ENCODE measurements at regions not wholly inside any gene's neighbourhood (a gene's known extent, or its start where the extent isn't known, plus 50 kb on each side); places are given as distances from the start of the nearest gene placed in this dataset.

- ATAC-seq (ENCODE audit: poor library complexity): no peak
- Mint-ChIP-seq H3K27ac (no peak overlapping the region), H3K4me3 (no peak overlapping the region), H3K36me3 (ENCODE audit: low read depth) (no peaks in the 10 kb centered on the region), H3K4me1 (ENCODE audit: low read depth) (no peaks in the 10 kb centered on the region), H3K27me3 (no peaks in the 10 kb centered on the region), H3K9me3 (peaks cover 8% of the 10 kb centered on the region)
- Histone ChIP-seq H3K27ac (ENCODE audit: low read depth in 1 of 2, low read length in 2 of 2) (no peak overlapping the region), H3K36me3 (ENCODE audit: insufficient read depth, low read length) (no peaks in the 10 kb centered on the region), H3K4me1 (ENCODE audit: insufficient read depth, low read length) (no peaks in the 10 kb centered on the region), H3K9me3 (ENCODE audit: control insufficient read depth in 1 of 2, insufficient read depth in 1 of 2, low read length in 2 of 2) (peaks cover 0 to 7% of the 10 kb centered on the region in 2 experiments), H3K4me3 (ENCODE audit: low read length) (no peak overlapping the region), H3K27me3 (ENCODE audit: control insufficient read depth in 1 of 2, insufficient read depth in 2 of 2, low read length in 2 of 2) (no peaks in the 10 kb centered on the region)
- intact Hi-C loops (cut with DNase I, micrococcal nuclease): no loop called here
- CTCF ChIA-PET: no interaction called here
- POLR2A ChIA-PET: no interaction called here
- no peak for TF ChIP-seq CTCF (IDR thresholded peaks at IDR 0.05)
- no peak for DNase-seq
Observed at GRCh38 chr12:78483767-78484315, 380.7 kb upstream of the SYT1 start.

- no peak overlapping the region for H3K27ac Mint-ChIP-seq
- Histone ChIP-seq H3K4me3 (ENCODE audit: low read length) (no peak overlapping the region), H3K36me3 (ENCODE audit: insufficient read depth, low read length) (no peaks in the 10 kb centered on the region), H3K27ac (ENCODE audit: low read depth in 1 of 2, low read length in 2 of 2) (no peak overlapping the region), H3K27me3 (ENCODE audit: control insufficient read depth in 1 of 2, insufficient read depth in 2 of 2, low read length in 2 of 2) (no peaks in the 10 kb centered on the region), H3K9me3 (ENCODE audit: control insufficient read depth in 1 of 2, insufficient read depth in 1 of 2, low read length in 2 of 2) (peaks cover 0 to 3% of the 10 kb centered on the region in 2 experiments), H3K4me1 (ENCODE audit: insufficient read depth, low read length) (no peaks in the 10 kb centered on the region)
- H3K9me3 Mint-ChIP-seq: peaks cover 7% of the 10 kb centered on the region
- no peaks in the 10 kb centered on the region for H3K27me3 Mint-ChIP-seq
- no peaks in the 10 kb centered on the region for H3K4me1 Mint-ChIP-seq (ENCODE audit: low read depth)
- POLR2A ChIA-PET: no interaction called here
- ATAC-seq (ENCODE audit: poor library complexity) (no peak), DNase-seq (no peak)
- H3K4me3 Mint-ChIP-seq: no peak overlapping the region
- intact Hi-C loops (cut with DNase I, micrococcal nuclease): no loop called here
- CTCF ChIA-PET: no interaction called here
- H3K36me3 Mint-ChIP-seq (ENCODE audit: low read depth): no peaks in the 10 kb centered on the region
- TF ChIP-seq CTCF (IDR thresholded peaks at IDR 0.05): no peak
Observed at GRCh38 chr12:78489990-78490389, 374.6 kb upstream of the SYT1 start.

GRCh38 chr12:78490861-78491260, 373.7 kb upstream of the SYT1 start:
- no peaks in the 10 kb centered on the region for H3K36me3 ChIP-seq (ENCODE audit: insufficient read depth, low read length)
- Mint-ChIP-seq H3K27me3 (no peaks in the 10 kb centered on the region), H3K36me3 (ENCODE audit: low read depth) (no peaks in the 10 kb centered on the region), H3K4me1 (ENCODE audit: low read depth) (no peaks in the 10 kb centered on the region), H3K4me3 (no peak overlapping the region), H3K9me3 (peaks cover 7% of the 10 kb centered on the region), H3K27ac (no peak overlapping the region)
- no peak for ATAC-seq (ENCODE audit: poor library complexity)
- no peaks in the 10 kb centered on the region for H3K4me1 ChIP-seq (ENCODE audit: insufficient read depth, low read length)
- no peak for DNase-seq
- H3K27ac ChIP-seq (ENCODE audit: low read depth in 1 of 2, low read length in 2 of 2): no peak overlapping the region
- ChIA-PET CTCF (interaction anchor here (0.7 kb wide), 1 partner anchor 263 kb away, joined by 4 read pairs; no protein-coding TSS in a partner anchor), POLR2A (no interaction called here)
- TF ChIP-seq CTCF (IDR thresholded peaks at IDR 0.05): no peak
- no peak overlapping the region for H3K4me3 ChIP-seq (ENCODE audit: low read length)
- peaks cover 0 to 3% of the 10 kb centered on the region in 2 experiments for H3K9me3 ChIP-seq (ENCODE audit: control insufficient read depth in 1 of 2, insufficient read depth in 1 of 2, low read length in 2 of 2)
- intact Hi-C loops (cut with DNase I, micrococcal nuclease): no loop called here
- H3K27me3 ChIP-seq (ENCODE audit: control insufficient read depth in 1 of 2, insufficient read depth in 2 of 2, low read length in 2 of 2): no peaks in the 10 kb centered on the region
